SK-N-SH treated with all-trans-retinoic acid at 6 μM for 48 hours (cell line): ENCODE measurements at regions not wholly inside any gene's neighbourhood (a gene's known extent, or its start where the extent isn't known, plus 50 kb on each side); places are given as distances from the start of the nearest gene placed in this dataset.

Experiments
- ATAC-seq: fragments of 200-7000 bp; cut with Tn5 transposase; 3 replicates; pipeline ENCODE4 v1.9.1; 2020; ENCODE audit warnings: mild to moderate bottlenecking, moderate library complexity
- ARNTL ChIP-seq: fragments of 450-650 bp; formaldehyde crosslinking; IDR thresholded peaks from 2 replicates; pipeline ENCODE4 v1.5.0; 2020; ENCODE audit warnings: low read depth, mild to moderate bottlenecking, moderate library complexity, borderline replicate concordance
- CSDC2 ChIP-seq: fragments of 250-450 bp; sonication (Bioruptor Pico); IDR thresholded peaks from 2 replicates; pipeline ENCODE4 v1.5.0; 2020; ENCODE audit warnings: mild to moderate bottlenecking, moderate library complexity
- CSRNP3 ChIP-seq: fragments of 250-450 bp; sonication (Bioruptor Pico); IDR thresholded peaks from 2 replicates; pipeline ENCODE4 v1.5.1; 2021; ENCODE audit warnings: mild to moderate bottlenecking, moderate library complexity
- GLIS3 ChIP-seq: fragments of 250-450 bp; sonication (Bioruptor Pico); IDR thresholded peaks from 2 replicates; pipeline ENCODE4 v1.5.0; 2020; ENCODE audit warnings: mild to moderate bottlenecking, moderate library complexity
- OSR1 ChIP-seq: fragments of 250-450 bp; sonication (Bioruptor Pico); IDR thresholded peaks from 2 replicates; pipeline ENCODE4 v1.8.0; 2022; ENCODE audit warnings: moderate library complexity, mild to moderate bottlenecking, inconsistent platforms
- POU6F1 ChIP-seq: fragments of 250-450 bp; sonication (Bioruptor Pico); IDR thresholded peaks from 2 replicates; pipeline ENCODE4 v1.8.0; 2021; ENCODE audit warnings: low read depth, mild to moderate bottlenecking, moderate library complexity, borderline replicate concordance
- PPARA ChIP-seq: fragments of 250-450 bp; sonication (Bioruptor Pico); IDR thresholded peaks from 2 replicates; pipeline ENCODE4 v1.5.0; 2020; ENCODE audit warnings: mild to moderate bottlenecking, borderline replicate concordance
- RARB ChIP-seq: fragments of 250-450 bp; sonication (Bioruptor Pico); IDR thresholded peaks from 2 replicates; pipeline ENCODE4 v1.8.0; 2021; ENCODE audit warnings: mild to moderate bottlenecking, moderate library complexity
- SNAI2 ChIP-seq: fragments of 250-450 bp; sonication (Bioruptor Pico); IDR thresholded peaks from 2 replicates; pipeline ENCODE4 v1.5.0; 2020; ENCODE audit warnings: mild to moderate bottlenecking, moderate library complexity
- TCF4 ChIP-seq: fragments of 250-450 bp; sonication (Bioruptor Pico); IDR thresholded peaks from 2 replicates; pipeline ENCODE4 v1.8.0; 2021; ENCODE audit warnings: mild to moderate bottlenecking, moderate library complexity, borderline replicate concordance
- ZFP3 ChIP-seq: fragments of 250-450 bp; sonication (Bioruptor Pico); IDR thresholded peaks from 2 replicates; pipeline ENCODE4 v1.5.0; 2020; ENCODE audit warnings: mild to moderate bottlenecking, moderate library complexity
- ZFP30 ChIP-seq: fragments of 450-650 bp; formaldehyde crosslinking; IDR thresholded peaks from 2 replicates; pipeline ENCODE4 v1.5.0; 2022; ENCODE audit warnings: mild to moderate bottlenecking, moderate library complexity
- ZNF70 ChIP-seq: fragments of 450-650 bp; formaldehyde crosslinking; IDR thresholded peaks from 2 replicates; pipeline ENCODE4 v1.5.0; 2020; ENCODE audit warnings: mild to moderate bottlenecking, moderate library complexity

- TF ChIP-seq POU6F1 (CRISPR knock-in tag): no peak
- TF ChIP-seq PPARA (CRISPR knock-in tag): no peak
- no peak for TF ChIP-seq GLIS3
Observed at GRCh38 chr9:755454-756381, 85.8 kb upstream of the DMRT1 start (continued).

DNA sequence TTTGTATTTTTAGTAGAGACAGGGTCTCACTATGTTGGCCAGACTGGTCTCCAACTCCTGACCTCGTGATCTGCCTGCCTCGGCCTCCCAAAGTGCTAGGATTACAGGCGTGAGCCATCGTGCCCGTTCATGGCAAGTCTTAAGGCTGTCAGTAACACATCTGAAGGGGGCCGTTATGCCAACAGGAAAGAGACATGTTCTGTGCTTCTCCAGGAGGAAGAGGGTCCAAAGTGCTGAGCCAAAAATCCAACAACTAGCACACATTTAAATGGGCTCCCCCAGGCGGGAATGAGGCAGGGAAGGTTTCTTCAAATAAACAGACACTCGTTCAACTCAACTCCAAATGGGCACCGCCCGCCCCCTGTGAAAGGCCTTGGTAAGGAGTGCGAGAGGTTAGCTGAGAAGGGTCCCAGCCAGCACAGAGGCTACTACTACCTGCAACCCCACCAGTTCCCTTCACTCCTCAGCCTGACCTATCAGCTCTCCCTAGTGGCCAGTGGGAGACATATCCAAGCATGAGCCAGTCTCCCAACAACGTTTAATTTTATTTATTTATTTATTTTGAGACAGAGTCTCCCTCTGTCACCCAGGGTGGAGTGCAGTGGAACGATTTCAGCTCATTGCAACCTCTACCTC, 84.1 kb upstream of the DMRT1 start:
- ATAC-seq: peak; percentile 85
- TF ChIP-seq ZFP3 (CRISPR knock-in tag): no peak

DNA sequence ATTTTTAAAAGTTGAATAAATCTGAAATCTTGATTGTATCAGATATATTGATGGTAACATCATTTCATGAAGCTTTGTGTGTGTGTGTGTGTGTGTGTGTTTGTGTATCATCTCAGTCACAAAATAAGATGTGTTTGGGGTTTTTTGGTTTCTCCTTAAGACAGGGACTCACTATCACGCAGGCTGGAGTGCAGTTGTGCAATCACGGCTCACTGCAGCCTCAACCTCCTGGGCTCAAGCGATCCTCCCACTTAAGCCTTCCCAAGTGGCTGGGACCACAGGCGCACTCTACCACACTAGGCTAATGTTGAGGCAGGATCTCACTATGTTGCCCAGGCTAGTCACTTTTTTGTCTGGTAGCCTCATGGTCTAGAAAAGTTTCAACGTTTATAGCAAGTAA, 83.4 kb upstream of the DMRT1 start:
- TF ChIP-seq ZNF70 (no peak), ZFP30 (CRISPR knock-in tag) (no peak), TCF4 (CRISPR knock-in tag) (no peak), GLIS3 (no peak), SNAI2 (CRISPR knock-in tag) (no peak)
- no peak for ATAC-seq

DNA sequence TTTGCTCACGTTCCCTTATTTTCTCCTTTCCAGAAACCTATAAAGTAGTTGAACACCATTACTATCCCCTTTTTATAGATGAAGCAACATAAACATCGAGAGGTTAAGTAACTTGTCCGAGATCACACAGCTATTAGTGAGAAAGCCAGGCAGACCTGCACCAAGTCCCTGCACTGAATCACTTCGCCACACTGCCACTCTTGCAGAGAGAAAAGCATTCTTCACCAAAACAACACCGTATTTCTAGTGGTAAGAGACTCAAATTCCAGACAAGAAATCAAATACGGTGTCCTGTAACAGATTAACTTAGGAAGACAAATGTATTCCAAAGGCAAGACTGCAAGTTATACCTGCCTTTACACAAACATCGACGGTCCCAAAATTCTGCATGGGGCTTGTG, 82.0 kb upstream of the DMRT1 start:
- TF ChIP-seq ZFP3 (CRISPR knock-in tag) (no peak), SNAI2 (CRISPR knock-in tag) (no peak), TCF4 (CRISPR knock-in tag) (no peak), CSRNP3 (CRISPR knock-in tag) (no peak)
- no peak for ATAC-seq

GRCh38 chr9:759983-760736, 81.3 kb upstream of the DMRT1 start:
- ATAC-seq: no peak
- TF ChIP-seq RARB (CRISPR knock-in tag) (no peak), ZFP3 (CRISPR knock-in tag) (no peak), TCF4 (CRISPR knock-in tag) (no peak), OSR1 (CRISPR knock-in tag) (no peak), CSDC2 (CRISPR knock-in tag) (no peak), ARNTL (CRISPR knock-in tag) (no peak)

DNA sequence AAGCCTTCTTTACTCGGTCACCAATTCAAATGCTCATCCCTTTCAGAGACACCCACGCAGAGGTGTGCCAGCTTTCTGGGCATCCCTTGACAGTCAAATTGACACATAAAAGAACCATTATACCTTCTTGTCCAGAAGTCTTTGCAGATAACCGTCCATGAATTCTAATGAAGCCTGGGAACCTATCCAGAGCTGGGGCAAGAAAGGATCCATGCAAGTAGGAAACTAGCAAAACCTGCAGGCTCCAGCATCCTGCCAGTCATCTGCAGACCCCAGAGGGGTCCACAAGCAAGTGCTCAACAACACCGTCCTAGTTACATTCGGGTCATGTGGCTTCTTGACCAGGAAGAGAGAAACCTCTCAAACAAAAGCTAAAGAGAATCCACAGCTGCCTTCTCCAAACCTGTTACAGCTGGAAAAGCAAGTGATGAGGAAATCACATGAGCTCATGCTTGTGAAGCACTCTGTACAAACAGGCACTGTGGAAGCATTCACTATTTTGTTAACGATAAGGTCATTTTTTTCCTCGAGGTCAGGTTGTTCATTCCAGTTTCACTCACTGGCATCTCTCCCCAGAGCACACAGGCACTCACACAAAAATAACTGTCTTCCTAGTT, 80.2 kb upstream of the DMRT1 start:
- ATAC-seq: no peak

More for the DNA sequence above, 80.2 kb upstream of the DMRT1 start:
- no peak for TF ChIP-seq TCF4 (CRISPR knock-in tag)
- no peak for TF ChIP-seq POU6F1 (CRISPR knock-in tag)
- no peak for TF ChIP-seq SNAI2 (CRISPR knock-in tag)
- no peak for TF ChIP-seq RARB (CRISPR knock-in tag)
- no peak for TF ChIP-seq ZFP3 (CRISPR knock-in tag)
- no peak for TF ChIP-seq ZFP30 (CRISPR knock-in tag)
